ENCODE measurements at regions not wholly inside any gene's neighbourhood (a gene's known extent, or its start where the extent isn't known, plus 50 kb on each side); places are given as distances from the start of the nearest gene placed in this dataset.

DNA sequence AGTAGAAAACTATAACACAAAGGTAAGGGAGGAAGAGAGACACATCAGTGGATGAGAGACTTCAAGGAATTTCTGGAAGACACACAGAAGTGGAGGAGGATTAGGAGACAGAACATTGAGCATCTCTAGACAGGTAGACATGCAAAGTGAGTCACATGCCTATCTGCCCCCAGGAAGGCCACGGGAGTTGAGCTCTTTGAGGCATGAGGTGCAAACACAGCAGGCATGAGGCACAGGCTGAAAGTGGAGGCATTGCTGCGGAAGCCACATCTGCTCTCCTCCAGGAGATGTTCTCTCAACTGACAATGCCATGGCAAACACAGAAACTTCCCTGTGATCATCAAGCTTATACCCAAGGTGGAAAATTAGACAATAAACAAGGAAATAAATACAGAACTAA lies 481.6 kb upstream of the MYT1L start:
- Histone ChIP-seq H4K20me1 (ENCODE audit: control insufficient read depth, insufficient read depth, low read depth, low read length) (no peaks in the 10 kb centered on the region), H3K9me2 (replicated peaks; ENCODE audit: control insufficient read depth, low read length) (no peaks in the 10 kb centered on the region), H3K27me3 (ENCODE audit: control insufficient read depth, low read length) (no peaks in the 10 kb centered on the region), H3K27ac (ENCODE audit: low read depth, low read length) (no peak overlapping the region), H3K4me1 (ENCODE audit: control insufficient read depth, low read length) (no peaks in the 10 kb centered on the region), H3K4me2 (ENCODE audit: low read length) (no peak overlapping the region), H3K4me3 (ENCODE audit: low read length) (no peak overlapping the region), H3K36me3 (ENCODE audit: control insufficient read depth, low read length) (no peaks in the 10 kb centered on the region), H3K9me3 (ENCODE audit: control insufficient read depth, insufficient read depth, low read length) (no peaks in the 10 kb centered on the region), H3F3A (ENCODE audit: control insufficient read depth, insufficient read depth) (no peaks in the 10 kb centered on the region), H3K79me2 (ENCODE audit: control insufficient read depth, low read length) (no peaks in the 10 kb centered on the region)
- no peak for TF ChIP-seq EZH2phosphoT487 (IDR thresholded peaks at IDR 0.05; ENCODE audit: borderline replicate concordance, low read length)
- TF ChIP-seq, protein P1, sequence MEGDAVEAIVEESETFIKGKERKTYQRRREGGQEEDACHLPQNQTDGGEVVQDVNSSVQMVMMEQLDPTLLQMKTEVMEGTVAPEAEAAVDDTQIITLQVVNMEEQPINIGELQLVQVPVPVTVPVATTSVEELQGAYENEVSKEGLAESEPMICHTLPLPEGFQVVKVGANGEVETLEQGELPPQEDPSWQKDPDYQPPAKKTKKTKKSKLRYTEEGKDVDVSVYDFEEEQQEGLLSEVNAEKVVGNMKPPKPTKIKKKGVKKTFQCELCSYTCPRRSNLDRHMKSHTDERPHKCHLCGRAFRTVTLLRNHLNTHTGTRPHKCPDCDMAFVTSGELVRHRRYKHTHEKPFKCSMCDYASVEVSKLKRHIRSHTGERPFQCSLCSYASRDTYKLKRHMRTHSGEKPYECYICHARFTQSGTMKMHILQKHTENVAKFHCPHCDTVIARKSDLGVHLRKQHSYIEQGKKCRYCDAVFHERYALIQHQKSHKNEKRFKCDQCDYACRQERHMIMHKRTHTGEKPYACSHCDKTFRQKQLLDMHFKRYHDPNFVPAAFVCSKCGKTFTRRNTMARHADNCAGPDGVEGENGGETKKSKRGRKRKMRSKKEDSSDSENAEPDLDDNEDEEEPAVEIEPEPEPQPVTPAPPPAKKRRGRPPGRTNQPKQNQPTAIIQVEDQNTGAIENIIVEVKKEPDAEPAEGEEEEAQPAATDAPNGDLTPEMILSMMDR (IDR thresholded peaks at IDR 0.05; ENCODE audit: low read depth, low read length, poor library complexity, severe bottlenecking): no peak

DNA sequence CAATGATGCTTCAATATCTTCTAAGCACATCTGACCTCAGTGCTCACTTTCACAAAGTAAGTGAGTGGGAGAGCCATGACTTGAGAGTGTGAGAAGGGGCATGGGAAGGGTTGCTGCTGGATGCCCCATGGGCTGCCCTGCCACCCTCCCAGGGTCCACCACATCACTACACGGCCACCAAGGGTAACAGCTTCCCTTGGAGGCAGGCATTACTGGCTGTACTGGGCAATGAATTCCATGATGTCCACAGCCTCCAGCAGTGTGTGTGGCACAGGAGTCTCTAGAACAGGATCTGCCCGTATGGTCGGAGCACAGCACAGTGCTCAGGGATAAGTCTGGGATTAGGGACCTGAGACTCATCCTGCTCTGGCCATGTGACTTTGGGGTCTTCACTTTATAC lies 481.0 kb upstream of the MYT1L start:
- H3K4me1 ChIP-seq (ENCODE audit: control insufficient read depth, low read length): no peaks in the 10 kb centered on the region
- no peaks in the 10 kb centered on the region for H4K20me1 ChIP-seq (ENCODE audit: control insufficient read depth, insufficient read depth, low read depth, low read length)
- H3K9me3 ChIP-seq (ENCODE audit: control insufficient read depth, insufficient read depth, low read length): no peaks in the 10 kb centered on the region
- no peak overlapping the region for H3K4me2 ChIP-seq (ENCODE audit: low read length)
- no peaks in the 10 kb centered on the region for H3K79me2 ChIP-seq (ENCODE audit: control insufficient read depth, low read length)
- H3K36me3 ChIP-seq (ENCODE audit: control insufficient read depth, low read length): no peaks in the 10 kb centered on the region
- no peak overlapping the region for H3K27ac ChIP-seq (ENCODE audit: low read depth, low read length)
- H3F3A ChIP-seq (ENCODE audit: control insufficient read depth, insufficient read depth): no peaks in the 10 kb centered on the region
- no peaks in the 10 kb centered on the region for H3K9me2 ChIP-seq (replicated peaks; ENCODE audit: control insufficient read depth, low read length)
- H3K4me3 ChIP-seq (ENCODE audit: low read length): no peak overlapping the region
- no peaks in the 10 kb centered on the region for H3K27me3 ChIP-seq (ENCODE audit: control insufficient read depth, low read length)
- no peak for TF ChIP-seq EZH2phosphoT487 (IDR thresholded peaks at IDR 0.05; ENCODE audit: borderline replicate concordance, low read length)
- TF ChIP-seq, protein P1 (IDR thresholded peaks at IDR 0.05; ENCODE audit: low read depth, low read length, poor library complexity, severe bottlenecking): no peak

DNA sequence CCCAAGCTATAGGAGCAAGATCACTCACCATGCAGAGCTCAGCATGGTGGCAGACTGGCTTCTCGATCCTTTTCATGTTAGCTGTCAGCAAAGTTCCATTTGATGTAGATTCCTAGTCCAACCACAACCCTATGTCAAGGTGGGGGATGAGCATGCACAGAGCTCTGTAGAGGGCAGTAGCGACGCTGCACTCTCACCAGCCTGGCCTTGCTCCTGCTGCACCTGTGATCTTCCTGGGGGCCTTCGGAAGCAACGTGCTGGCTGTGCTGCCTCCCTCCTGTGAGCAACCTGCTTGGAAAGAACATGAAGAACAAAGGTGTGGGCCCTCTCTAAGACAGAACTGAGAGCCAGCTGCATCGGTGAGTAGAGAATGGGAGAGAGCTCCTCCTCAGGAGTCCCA lies 479.4 kb upstream of the MYT1L start:
- Histone ChIP-seq H3K27me3 (ENCODE audit: control insufficient read depth, low read length) (no peaks in the 10 kb centered on the region), H4K20me1 (ENCODE audit: control insufficient read depth, insufficient read depth, low read depth, low read length) (no peaks in the 10 kb centered on the region), H3K4me2 (ENCODE audit: low read length) (no peak overlapping the region), H3K4me3 (ENCODE audit: low read length) (no peak overlapping the region), H3K27ac (ENCODE audit: low read depth, low read length) (no peak overlapping the region), H3K4me1 (ENCODE audit: control insufficient read depth, low read length) (no peaks in the 10 kb centered on the region), H3K9me2 (replicated peaks; ENCODE audit: control insufficient read depth, low read length) (no peaks in the 10 kb centered on the region), H3K79me2 (ENCODE audit: control insufficient read depth, low read length) (no peaks in the 10 kb centered on the region), H3F3A (ENCODE audit: control insufficient read depth, insufficient read depth) (no peaks in the 10 kb centered on the region), H3K9me3 (ENCODE audit: control insufficient read depth, insufficient read depth, low read length) (no peaks in the 10 kb centered on the region), H3K36me3 (ENCODE audit: control insufficient read depth, low read length) (no peaks in the 10 kb centered on the region)
- no peak for TF ChIP-seq EZH2phosphoT487 (IDR thresholded peaks at IDR 0.05; ENCODE audit: borderline replicate concordance, low read length)
- TF ChIP-seq, protein P1 (IDR thresholded peaks at IDR 0.05; ENCODE audit: low read depth, low read length, poor library complexity, severe bottlenecking): no peak

DNA sequence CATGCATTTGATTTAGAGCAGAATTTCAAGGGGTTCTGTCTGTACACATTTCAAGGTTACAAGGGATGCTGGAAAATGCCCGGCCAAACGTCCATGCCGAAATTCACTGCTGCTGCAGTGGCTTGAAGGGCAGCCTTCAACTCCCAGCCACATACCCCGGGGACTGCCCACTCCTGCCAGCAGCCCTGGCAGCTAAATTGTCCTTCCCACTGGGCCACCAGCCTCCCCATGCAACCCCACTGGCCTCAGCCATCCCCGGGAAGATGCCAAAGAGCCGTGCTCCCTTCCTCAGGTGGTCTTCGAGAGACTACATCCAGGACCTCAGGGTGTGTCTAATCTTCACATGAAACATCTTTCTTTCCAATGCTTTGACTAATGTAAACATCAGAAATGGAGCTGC lies 478.7 kb upstream of the MYT1L start:
- Histone ChIP-seq H3K9me3 (ENCODE audit: control insufficient read depth, insufficient read depth, low read length) (no peaks in the 10 kb centered on the region), H3K4me1 (ENCODE audit: control insufficient read depth, low read length) (no peaks in the 10 kb centered on the region), H3K9me2 (replicated peaks; ENCODE audit: control insufficient read depth, low read length) (no peaks in the 10 kb centered on the region), H3F3A (ENCODE audit: control insufficient read depth, insufficient read depth) (no peaks in the 10 kb centered on the region), H3K4me2 (ENCODE audit: low read length) (no peak overlapping the region), H4K20me1 (ENCODE audit: control insufficient read depth, insufficient read depth, low read depth, low read length) (no peaks in the 10 kb centered on the region), H3K27me3 (ENCODE audit: control insufficient read depth, low read length) (no peaks in the 10 kb centered on the region), H3K27ac (ENCODE audit: low read depth, low read length) (no peak overlapping the region), H3K4me3 (ENCODE audit: low read length) (no peak overlapping the region), H3K36me3 (ENCODE audit: control insufficient read depth, low read length) (no peaks in the 10 kb centered on the region), H3K79me2 (ENCODE audit: control insufficient read depth, low read length) (no peaks in the 10 kb centered on the region)
- TF ChIP-seq, protein P1 (IDR thresholded peaks at IDR 0.05; ENCODE audit: low read depth, low read length, poor library complexity, severe bottlenecking): no peak
- TF ChIP-seq EZH2phosphoT487 (IDR thresholded peaks at IDR 0.05; ENCODE audit: borderline replicate concordance, low read length): no peak

Measured in DOHH2 (cell line).